ENCODE measurements at regions not wholly inside any gene's neighbourhood (a gene's known extent, or its start where the extent isn't known, plus 50 kb on each side); places are given as distances from the start of the nearest gene placed in this dataset.
A peak's percentile ranks its signal among the peaks of the same experiment; 100 is the strongest.

GRCh38 chr2:234203135-234203984, 152.9 kb downstream of the SPP2 start:
- peak overlapping the region; percentile 17 to 29 for H3K27ac ChIP-seq
- no peaks in the 10 kb centered on the region for H3K27me3 ChIP-seq
- no peaks in the 10 kb centered on the region for H3K36me3 ChIP-seq
- H3K4me3 ChIP-seq = no peak overlapping the region
- DNase-seq (ENCODE audit: low spot score) = no peak
- no peaks in the 10 kb centered on the region for H3K9me3 ChIP-seq
- no peak for TF ChIP-seq CTCF (IDR thresholded peaks at IDR 0.05)
- H3K4me1 ChIP-seq = no peaks in the 10 kb centered on the region

GRCh38 chr2:234202601-234203000, 152.1 kb downstream of the SPP2 start:
- no peaks in the 10 kb centered on the region for H3K4me1 ChIP-seq
- H3K27me3 ChIP-seq = no peaks in the 10 kb centered on the region
- TF ChIP-seq CTCF (IDR thresholded peaks at IDR 0.05) = no peak
- no peak overlapping the region for H3K4me3 ChIP-seq
- peak overlapping the region in 1 of 2 donors; percentile 17 for H3K27ac ChIP-seq
- no peaks in the 10 kb centered on the region for H3K9me3 ChIP-seq
- DNase-seq (ENCODE audit: low spot score) = no peak
- no peaks in the 10 kb centered on the region for H3K36me3 ChIP-seq

- TF ChIP-seq CTCF (IDR thresholded peaks at IDR 0.05) = no peak
- H3K27ac ChIP-seq = no peak overlapping the region
Measured at GRCh38 chr2:234199996-234200395, 149.5 kb downstream of the SPP2 start.

GRCh38 chr2:234198976-234199375, 148.5 kb downstream of the SPP2 start:
- no peaks in the 10 kb centered on the region for H3K9me3 ChIP-seq
- H3K4me1 ChIP-seq = no peaks in the 10 kb centered on the region
- TF ChIP-seq CTCF (IDR thresholded peaks at IDR 0.05) = no peak

More at GRCh38 chr2:234199996-234200395, 149.5 kb downstream of the SPP2 start:
- Histone ChIP-seq H3K9me3 (no peaks in the 10 kb centered on the region), H3K4me1 (no peaks in the 10 kb centered on the region), H3K4me3 (no peak overlapping the region), H3K36me3 (no peaks in the 10 kb centered on the region), H3K27me3 (no peaks in the 10 kb centered on the region)
- no peak for DNase-seq (ENCODE audit: low spot score)

GRCh38 chr2:234195516-234195915, 145.0 kb downstream of the SPP2 start:
- H3K27me3 ChIP-seq = no peaks in the 10 kb centered on the region
- TF ChIP-seq CTCF (IDR thresholded peaks at IDR 0.05) = no peak
- H3K4me3 ChIP-seq = no peak overlapping the region
- no peaks in the 10 kb centered on the region for H3K36me3 ChIP-seq
- no peaks in the 10 kb centered on the region for H3K9me3 ChIP-seq
- H3K27ac ChIP-seq = no peak overlapping the region
- no peak for DNase-seq (ENCODE audit: low spot score)
- no peaks in the 10 kb centered on the region for H3K4me1 ChIP-seq

More at GRCh38 chr2:234198976-234199375, 148.5 kb downstream of the SPP2 start:
- H3K27ac ChIP-seq = no peak overlapping the region
- no peaks in the 10 kb centered on the region for H3K27me3 ChIP-seq
- DNase-seq (ENCODE audit: low spot score) = no peak
- H3K4me3 ChIP-seq = no peak overlapping the region
- H3K36me3 ChIP-seq = no peaks in the 10 kb centered on the region

All from right atrium auricular region (tissue), 2 donors.